ENCODE measurements at regions not wholly inside any gene's neighbourhood (a gene's known extent, or its start where the extent isn't known, plus 50 kb on each side); places are given as distances from the start of the nearest gene placed in this dataset.

GRCh38 chr22:35150183-35151107, 84.5 kb downstream of the ISX start:
- TF ChIP-seq JUND (IDR thresholded peaks at IDR 0.05) = no peak
- no peak for TF ChIP-seq SIN3A (IDR thresholded peaks at IDR 0.05; ENCODE audit: borderline replicate concordance, low read depth, low read length)
- TF ChIP-seq CTCF (IDR thresholded peaks at IDR 0.05) = peak; percentile 80

All from SK-N-SH (cell line).